ENCODE measurements at regions not wholly inside any gene's neighbourhood (a gene's known extent, or its start where the extent isn't known, plus 50 kb on each side); places are given as distances from the start of the nearest gene placed in this dataset.
A peak's percentile ranks its signal among the peaks of the same experiment; 100 is the strongest.

GRCh38 chr14:85079842-85080730, 449.9 kb upstream of the FLRT2 start:
- Histone ChIP-seq H3K36me3 (no peaks in the 10 kb centered on the region), H3K27me3 (no peaks in the 10 kb centered on the region), H3K9me3 (no peaks in the 10 kb centered on the region), H3K4me1 (no peaks in the 10 kb centered on the region), H3K4me3 (no peak overlapping the region), H3K27ac (no peak overlapping the region)
- DNase-seq, result no peak
- WGBS, 2 donors, result 45 to 60% methylated on average over 3 to 6 of the region's 6 CpGs
- TF ChIP-seq POLR2AphosphoS5 (IDR thresholded peaks at IDR 0.05) (no peak), CTCF (IDR thresholded peaks at IDR 0.05) (no peak), EP300 (IDR thresholded peaks at IDR 0.05) (no peak), POLR2A (IDR thresholded peaks at IDR 0.05) (no peak)
- no peak for ATAC-seq (ENCODE audit: low FRiP score in 2 of 2)

- Histone ChIP-seq H3K27ac (no peak overlapping the region), H3K9me3 (no peaks in the 10 kb centered on the region), H3K4me1 (no peaks in the 10 kb centered on the region), H3K27me3 (no peaks in the 10 kb centered on the region), H3K36me3 (no peaks in the 10 kb centered on the region), H3K4me3 (no peak overlapping the region)
- WGBS, 2 donors, result 67 to 69% methylated on average over 1 of the region's 1 CpG
- TF ChIP-seq POLR2AphosphoS5 (IDR thresholded peaks at IDR 0.05), result no peak
- no peak for TF ChIP-seq EP300 (IDR thresholded peaks at IDR 0.05)
- no peak for TF ChIP-seq CTCF (IDR thresholded peaks at IDR 0.05)
- no peak for TF ChIP-seq POLR2A (IDR thresholded peaks at IDR 0.05)
- DNase-seq (no peak), ATAC-seq (ENCODE audit: low FRiP score in 2 of 2) (no peak)
Measured at GRCh38 chr14:85084344-85084743, 445.6 kb upstream of the FLRT2 start.

- Histone ChIP-seq H3K4me1 (no peaks in the 10 kb centered on the region), H3K27me3 (no peaks in the 10 kb centered on the region), H3K36me3 (no peaks in the 10 kb centered on the region), H3K27ac (no peak overlapping the region), H3K4me3 (no peak overlapping the region), H3K9me3 (no peaks in the 10 kb centered on the region)
- no peak for DNase-seq
- no peak for ATAC-seq (ENCODE audit: low FRiP score in 2 of 2)
- no peak for TF ChIP-seq EP300 (IDR thresholded peaks at IDR 0.05)
- TF ChIP-seq POLR2AphosphoS5 (IDR thresholded peaks at IDR 0.05), result no peak
- no peak for TF ChIP-seq CTCF (IDR thresholded peaks at IDR 0.05)
- TF ChIP-seq POLR2A (IDR thresholded peaks at IDR 0.05), result no peak
Measured at GRCh38 chr14:85085981-85086380, 444.0 kb upstream of the FLRT2 start.

- 45 to 50% methylated on average over 2 of the region's 2 CpGs for WGBS, 2 donors
- ATAC-seq (ENCODE audit: low FRiP score in 2 of 2), result no peak
- no peaks in the 10 kb centered on the region for H3K27me3 ChIP-seq
- TF ChIP-seq EP300 (IDR thresholded peaks at IDR 0.05) (no peak), CTCF (IDR thresholded peaks at IDR 0.05) (no peak), POLR2A (IDR thresholded peaks at IDR 0.05) (no peak), POLR2AphosphoS5 (IDR thresholded peaks at IDR 0.05) (no peak)
- no peaks in the 10 kb centered on the region for H3K36me3 ChIP-seq
- H3K4me3 ChIP-seq, result no peak overlapping the region
- DNase-seq, result no peak
- no peaks in the 10 kb centered on the region for H3K4me1 ChIP-seq
- H3K9me3 ChIP-seq, result no peaks in the 10 kb centered on the region
- no peak overlapping the region for H3K27ac ChIP-seq
Measured at GRCh38 chr14:85087201-85087600, 442.7 kb upstream of the FLRT2 start.

- 46 to 60% methylated on average over 2 of the region's 2 CpGs for WGBS, 2 donors
Measured at GRCh38 chr14:85088192-85088591, 441.8 kb upstream of the FLRT2 start.

More at GRCh38 chr14:85088192-85088591, 441.8 kb upstream of the FLRT2 start:
- no peak overlapping the region for H3K4me3 ChIP-seq
- no peaks in the 10 kb centered on the region for H3K36me3 ChIP-seq
- no peaks in the 10 kb centered on the region for H3K4me1 ChIP-seq
- H3K27ac ChIP-seq, result no peak overlapping the region
- ATAC-seq (ENCODE audit: low FRiP score in 2 of 2) (peak in 1 of 2 donors; percentile 73), DNase-seq (no peak)
- H3K27me3 ChIP-seq, result no peaks in the 10 kb centered on the region
- peak in 1 of 4 donors; percentile 28 for TF ChIP-seq EP300 (IDR thresholded peaks at IDR 0.05)
- TF ChIP-seq POLR2AphosphoS5 (IDR thresholded peaks at IDR 0.05), result no peak
- no peaks in the 10 kb centered on the region for H3K9me3 ChIP-seq

Data from upper lobe of left lung (tissue), 6 donors.